Vagina (tissue), 2 donors: ENCODE measurements at regions not wholly inside any gene's neighbourhood (a gene's known extent, or its start where the extent isn't known, plus 50 kb on each side); places are given as distances from the start of the nearest gene placed in this dataset.

Source experiments
- DNase-seq, 2 donors: peaks; one replicate each; pipeline ENCODE4 v3.0.0-alpha.2; 2017; ENCODE audit errors: extremely low spot score in 2 of 2
- H3K27ac ChIP-seq: fragments of 200-600 bp; sonication (generic); one replicate; pipeline ENCODE4 v1.5.1; 2019
- H3K27me3 ChIP-seq: fragments of 200-600 bp; sonication (generic); one replicate; pipeline ENCODE4 v1.5.1; 2019
- H3K36me3 ChIP-seq, 2 donors: fragments of 200-600 bp; sonication (generic); one replicate each; pipeline ENCODE4 v1.5.1; 2017 to 2019
- H3K4me1 ChIP-seq: fragments of 200-600 bp; sonication (generic); one replicate; pipeline ENCODE4 v1.5.1; 2019
- H3K4me3 ChIP-seq, 2 donors: fragments of 200-600 bp; sonication (generic); 1 replicate in 1 of 2; 2 replicates in 1 of 2; pipeline ENCODE4 v1.5.1; 2016 to 2019
- H3K9me3 ChIP-seq: fragments of 200-600 bp; sonication (generic); one replicate; pipeline ENCODE4 v1.5.1; 2019
- CTCF ChIP-seq, 3 experiments: fragments of 450-650 bp in 2 of 3; fragments of 200-600 bp in 1 of 3; sonication (generic) in 1 of 3; IDR thresholded peaks; one replicate each; pipeline ENCODE4 v1.5.1; 2017 to 2019; ENCODE audit warnings: antibody characterized with exemption in 3 of 3, mild to moderate bottlenecking in 2 of 3, moderate library complexity in 2 of 3
- POLR2A ChIP-seq, 2 donors: fragments of 450-650 bp; IDR thresholded peaks; one replicate each; pipeline ENCODE4 v1.6.1; 2017; ENCODE audit warnings: antibody characterized with exemption in 2 of 2, mild to moderate bottlenecking in 2 of 2, moderate library complexity in 2 of 2
- POLR2AphosphoS5 ChIP-seq, 2 donors: sonication (generic); formaldehyde crosslinking; IDR thresholded peaks; one replicate each; pipeline ENCODE4 v1.9.0; 2017; ENCODE audit warnings: antibody characterized with exemption in 2 of 2, mild to moderate bottlenecking in 2 of 2, low read depth in 1 of 2; ENCODE audit not compliant: insufficient read depth in 1 of 2
- intact Hi-C: fragments of 100-400 bp; cut with DNase I; formaldehyde crosslinking; loops from one replicate; pipeline ENCODE4 v1.15.1; 2023

GRCh38 chr7:25944777-25945515 is 207.1 kb upstream of the NFE2L3 start:
- intact Hi-C loops: no loop called here
- DNase-seq: no peak
- H3K27ac ChIP-seq: no peak overlapping the region
- no peaks in the 10 kb centered on the region for H3K27me3 ChIP-seq
- H3K4me3 ChIP-seq: no peak overlapping the region
- H3K4me1 ChIP-seq: peaks cover 13% of the 10 kb centered on the region
- no peaks in the 10 kb centered on the region for H3K36me3 ChIP-seq
- TF ChIP-seq POLR2AphosphoS5 (IDR thresholded peaks at IDR 0.05; ENCODE audit: insufficient read depth in 1 of 2, low read depth in 1 of 2) (no peak), POLR2A (IDR thresholded peaks at IDR 0.05) (no peak), CTCF (IDR thresholded peaks at IDR 0.05) (no peak)
- H3K9me3 ChIP-seq: no peaks in the 10 kb centered on the region

- no peaks in the 10 kb centered on the region for H3K36me3 ChIP-seq
- intact Hi-C loops: no loop called here
- DNase-seq: no peak
- no peaks in the 10 kb centered on the region for H3K9me3 ChIP-seq
- peaks cover 18% of the 10 kb centered on the region for H3K4me1 ChIP-seq
- TF ChIP-seq POLR2AphosphoS5 (IDR thresholded peaks at IDR 0.05; ENCODE audit: insufficient read depth in 1 of 2, low read depth in 1 of 2) (no peak), POLR2A (IDR thresholded peaks at IDR 0.05) (no peak), CTCF (IDR thresholded peaks at IDR 0.05) (no peak)
- H3K4me3 ChIP-seq: no peak overlapping the region
- no peaks in the 10 kb centered on the region for H3K27me3 ChIP-seq
- no peak overlapping the region for H3K27ac ChIP-seq
Observed at GRCh38 chr7:25945608-25946007, 206.4 kb upstream of the NFE2L3 start.

GRCh38 chr7:25946181-25946580 is 205.8 kb upstream of the NFE2L3 start:
- Histone ChIP-seq H3K4me1 (peaks cover 18% of the 10 kb centered on the region), H3K9me3 (no peaks in the 10 kb centered on the region), H3K36me3 (no peaks in the 10 kb centered on the region), H3K27ac (no peak overlapping the region), H3K4me3 (no peak overlapping the region), H3K27me3 (no peaks in the 10 kb centered on the region)
- no peak for DNase-seq
- no peak for TF ChIP-seq POLR2AphosphoS5 (IDR thresholded peaks at IDR 0.05; ENCODE audit: insufficient read depth in 1 of 2, low read depth in 1 of 2)
- no peak for TF ChIP-seq CTCF (IDR thresholded peaks at IDR 0.05)
- no peak for TF ChIP-seq POLR2A (IDR thresholded peaks at IDR 0.05)
- intact Hi-C loops: no loop called here

- Histone ChIP-seq H3K4me1 (peaks cover 25% of the 10 kb centered on the region), H3K27ac (no peak overlapping the region), H3K36me3 (no peaks in the 10 kb centered on the region), H3K27me3 (no peaks in the 10 kb centered on the region), H3K4me3 (no peak overlapping the region), H3K9me3 (no peaks in the 10 kb centered on the region)
- no peak for DNase-seq
- intact Hi-C loops: no loop called here
- TF ChIP-seq CTCF (IDR thresholded peaks at IDR 0.05) (no peak), POLR2A (IDR thresholded peaks at IDR 0.05) (no peak), POLR2AphosphoS5 (IDR thresholded peaks at IDR 0.05; ENCODE audit: insufficient read depth in 1 of 2, low read depth in 1 of 2) (no peak)
Observed at GRCh38 chr7:25947669-25948516, 204.1 kb upstream of the NFE2L3 start.
